GM10266 (cell line): ENCODE measurements at regions not wholly inside any gene's neighbourhood (a gene's known extent, or its start where the extent isn't known, plus 50 kb on each side); places are given as distances from the start of the nearest gene placed in this dataset.

Experiments
- DNase-seq: peaks from one replicate; pipeline ENCODE4 v3.0.0; 2012; ENCODE audit errors: extremely low spot score
- TF ChIP-seq, protein P1 (sequence below): IDR thresholded peaks from 2 replicates; pipeline ENCODE4 v1.5.1; 2012; ENCODE audit warnings: mild to moderate bottlenecking, low read depth; ENCODE audit not compliant: control insufficient read depth, insufficient read depth; ENCODE audit errors: missing control alignments

- DNase-seq, result no peak
Observed at GRCh38 chr9:121582641-121583040, 68.8 kb upstream of the DAB2IP start.

GRCh38 chr9:121584421-121584820 lies 67.0 kb upstream of the DAB2IP start:
- DNase-seq, result no peak
- TF ChIP-seq, protein P1, sequence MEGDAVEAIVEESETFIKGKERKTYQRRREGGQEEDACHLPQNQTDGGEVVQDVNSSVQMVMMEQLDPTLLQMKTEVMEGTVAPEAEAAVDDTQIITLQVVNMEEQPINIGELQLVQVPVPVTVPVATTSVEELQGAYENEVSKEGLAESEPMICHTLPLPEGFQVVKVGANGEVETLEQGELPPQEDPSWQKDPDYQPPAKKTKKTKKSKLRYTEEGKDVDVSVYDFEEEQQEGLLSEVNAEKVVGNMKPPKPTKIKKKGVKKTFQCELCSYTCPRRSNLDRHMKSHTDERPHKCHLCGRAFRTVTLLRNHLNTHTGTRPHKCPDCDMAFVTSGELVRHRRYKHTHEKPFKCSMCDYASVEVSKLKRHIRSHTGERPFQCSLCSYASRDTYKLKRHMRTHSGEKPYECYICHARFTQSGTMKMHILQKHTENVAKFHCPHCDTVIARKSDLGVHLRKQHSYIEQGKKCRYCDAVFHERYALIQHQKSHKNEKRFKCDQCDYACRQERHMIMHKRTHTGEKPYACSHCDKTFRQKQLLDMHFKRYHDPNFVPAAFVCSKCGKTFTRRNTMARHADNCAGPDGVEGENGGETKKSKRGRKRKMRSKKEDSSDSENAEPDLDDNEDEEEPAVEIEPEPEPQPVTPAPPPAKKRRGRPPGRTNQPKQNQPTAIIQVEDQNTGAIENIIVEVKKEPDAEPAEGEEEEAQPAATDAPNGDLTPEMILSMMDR, result no peak

More at GRCh38 chr9:121582641-121583040, 68.8 kb upstream of the DAB2IP start:
- TF ChIP-seq, protein P1, result no peak

GRCh38 chr9:121587863-121588262 lies 63.6 kb upstream of the DAB2IP start:
- no peak for DNase-seq
- TF ChIP-seq, protein P1, result no peak

DNA sequence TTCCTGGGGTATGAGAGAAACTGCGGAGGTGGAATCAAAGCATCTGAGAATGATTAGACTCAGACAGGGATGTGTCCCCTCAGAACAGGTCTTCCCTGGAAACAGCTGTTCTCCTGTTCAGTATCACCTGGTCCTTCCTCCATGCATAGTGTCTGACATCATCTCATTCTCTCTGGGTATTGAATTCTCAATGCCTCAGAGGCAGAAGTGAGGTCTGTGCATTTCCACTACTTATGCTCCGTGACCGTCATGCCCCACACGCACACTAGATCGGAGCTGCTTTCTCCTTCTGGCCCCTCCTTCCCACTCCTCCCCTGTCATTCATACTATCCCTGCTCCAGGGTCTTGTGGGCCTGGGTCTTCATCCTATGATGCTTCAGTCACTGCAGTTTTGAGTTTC lies 61.4 kb upstream of the DAB2IP start:
- DNase-seq, result no peak
- TF ChIP-seq, protein P1, result no peak

DNA sequence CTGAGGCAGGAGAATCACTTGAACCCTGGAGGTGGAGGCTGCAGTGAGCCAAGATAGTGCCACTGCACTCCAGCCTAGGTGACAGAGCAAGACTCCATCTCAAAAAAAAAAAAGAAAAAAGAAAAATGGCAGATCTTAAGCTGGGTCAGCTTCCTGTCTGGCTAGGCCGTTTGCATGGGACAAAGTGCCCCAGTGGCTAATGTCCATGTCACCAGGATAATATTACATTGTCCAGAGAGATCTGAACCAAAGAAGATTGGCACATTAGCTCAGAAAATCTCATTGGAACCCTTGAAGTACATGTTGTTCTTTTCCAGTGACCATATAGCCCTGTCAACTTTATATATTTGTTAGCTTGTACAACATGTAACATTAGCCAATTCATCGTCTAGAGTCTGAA lies 59.2 kb upstream of the DAB2IP start:
- no peak for DNase-seq
- TF ChIP-seq, protein P1, result no peak

DNA sequence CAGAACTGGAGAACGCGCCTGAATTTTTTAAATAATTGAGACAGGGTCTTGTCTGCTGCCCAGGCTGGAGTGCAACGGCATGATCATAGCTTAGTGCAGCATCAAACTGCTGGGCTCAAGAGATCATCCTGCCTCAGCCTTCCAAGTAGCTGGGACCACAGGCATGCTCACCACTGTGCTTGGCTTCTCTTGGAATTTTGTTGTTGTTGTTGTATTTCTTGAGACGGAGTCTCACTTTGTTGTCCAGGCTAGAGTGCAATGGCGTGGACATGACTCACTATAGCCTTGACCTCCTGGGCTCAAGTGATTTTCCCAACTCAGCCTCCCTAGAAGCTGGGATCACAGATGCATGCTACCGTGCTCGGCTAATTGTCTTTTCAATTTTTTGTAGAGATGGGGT lies 58.4 kb upstream of the DAB2IP start:
- no peak for DNase-seq

DNA sequence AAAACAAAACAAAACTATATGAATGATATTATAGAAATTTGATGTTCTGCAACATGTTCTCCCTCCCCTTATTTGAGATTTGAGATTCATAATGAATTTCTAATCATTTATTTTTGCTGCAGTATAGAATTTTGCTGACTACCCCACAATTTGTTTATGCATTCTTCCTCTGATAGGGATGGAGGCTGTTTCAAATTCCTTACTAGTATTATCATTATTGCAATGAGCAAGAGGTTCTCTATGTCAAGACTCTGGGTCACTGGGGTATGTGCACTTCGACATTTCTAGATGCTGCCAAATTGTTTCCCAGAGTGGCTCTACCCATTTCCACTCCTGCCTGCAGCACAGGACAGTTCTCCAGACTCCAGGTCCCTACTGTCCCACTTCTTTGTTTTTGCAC lies 54.9 kb upstream of the DAB2IP start:
- TF ChIP-seq, protein P1, result no peak
- no peak for DNase-seq

More for the DNA sequence above, 58.4 kb upstream of the DAB2IP start:
- TF ChIP-seq, protein P1, result no peak
